ENCODE measurements at regions not wholly inside any gene's neighbourhood (a gene's known extent, or its start where the extent isn't known, plus 50 kb on each side); places are given as distances from the start of the nearest gene placed in this dataset.

DNA sequence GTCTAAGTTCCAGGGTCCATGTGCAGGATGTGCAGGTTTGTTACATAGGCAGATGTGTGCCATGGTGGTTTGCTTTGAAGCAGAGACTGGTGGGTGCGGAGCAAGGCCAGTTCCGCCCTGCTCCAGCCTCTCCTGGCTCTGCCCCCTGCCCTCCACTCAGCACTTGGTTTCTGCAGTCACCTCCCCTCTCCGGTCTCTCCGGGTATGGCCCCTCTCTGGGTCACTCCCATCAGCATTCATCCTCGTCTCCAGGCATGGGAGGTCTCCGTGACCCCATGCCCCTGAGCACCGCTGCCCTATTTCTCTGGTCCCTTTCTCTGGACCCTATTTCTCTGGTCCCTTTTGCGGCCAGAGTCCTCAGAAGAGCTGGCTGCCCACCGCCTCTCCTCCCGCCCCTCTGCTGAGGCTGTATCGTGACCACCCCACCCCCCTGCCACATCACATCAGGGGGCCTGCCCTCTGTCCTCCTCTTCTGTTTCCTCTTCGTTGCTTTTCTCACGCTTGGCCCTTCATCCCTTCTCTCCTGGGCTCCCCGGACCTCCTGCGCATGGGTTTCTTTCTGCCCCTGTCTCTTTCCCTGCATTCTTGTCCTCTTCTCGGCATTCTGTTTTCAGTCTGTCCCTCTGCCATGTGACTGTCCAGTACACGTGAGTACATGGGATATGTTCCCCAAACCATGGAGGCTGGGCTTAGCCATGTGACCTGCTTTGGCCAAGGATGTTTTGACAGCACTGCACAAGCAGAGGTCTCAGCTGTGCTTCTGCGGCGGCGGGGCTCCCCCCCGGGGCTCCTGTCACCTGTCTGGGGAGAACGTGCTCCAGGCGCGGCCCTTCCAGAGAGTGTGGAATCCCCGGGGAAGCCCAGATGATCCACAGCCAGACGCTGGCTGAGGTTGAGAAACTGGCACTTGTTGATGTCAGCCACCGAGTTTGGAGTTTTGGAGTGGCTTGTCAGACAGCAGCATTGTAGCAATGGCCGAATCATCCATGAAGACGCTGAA lies 54.4 kb upstream of the C1orf174 start:
- no peak for DNase-seq

DNA sequence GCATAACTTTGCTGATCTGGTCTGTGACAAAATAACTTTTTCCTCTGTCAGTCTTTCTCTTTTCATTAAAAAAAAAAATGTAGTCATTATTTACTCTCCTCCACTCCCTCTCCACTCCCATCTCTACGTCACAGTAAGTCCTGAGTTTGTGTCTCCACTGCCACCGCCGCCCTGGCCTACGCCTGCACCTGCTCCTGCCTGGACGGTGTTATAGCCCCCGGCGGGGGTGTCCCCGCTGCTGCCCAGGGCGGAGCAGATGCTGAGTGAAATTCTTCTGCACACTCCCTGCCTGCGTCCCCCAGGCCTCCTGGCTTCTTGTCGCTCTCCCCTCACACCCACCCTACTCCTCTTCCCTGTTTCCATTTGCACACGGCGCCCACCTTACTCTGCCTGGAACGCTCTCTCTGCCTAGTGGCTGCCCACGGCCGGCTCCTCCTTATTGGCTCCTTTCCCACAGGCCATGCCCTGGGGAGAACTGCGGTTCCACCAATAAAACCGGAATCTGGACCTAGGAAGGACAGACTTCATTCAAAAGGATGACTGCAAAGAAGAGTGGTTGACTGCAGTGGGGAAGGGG lies 55.2 kb upstream of the C1orf174 start:
- DNase-seq = no peak

DNA sequence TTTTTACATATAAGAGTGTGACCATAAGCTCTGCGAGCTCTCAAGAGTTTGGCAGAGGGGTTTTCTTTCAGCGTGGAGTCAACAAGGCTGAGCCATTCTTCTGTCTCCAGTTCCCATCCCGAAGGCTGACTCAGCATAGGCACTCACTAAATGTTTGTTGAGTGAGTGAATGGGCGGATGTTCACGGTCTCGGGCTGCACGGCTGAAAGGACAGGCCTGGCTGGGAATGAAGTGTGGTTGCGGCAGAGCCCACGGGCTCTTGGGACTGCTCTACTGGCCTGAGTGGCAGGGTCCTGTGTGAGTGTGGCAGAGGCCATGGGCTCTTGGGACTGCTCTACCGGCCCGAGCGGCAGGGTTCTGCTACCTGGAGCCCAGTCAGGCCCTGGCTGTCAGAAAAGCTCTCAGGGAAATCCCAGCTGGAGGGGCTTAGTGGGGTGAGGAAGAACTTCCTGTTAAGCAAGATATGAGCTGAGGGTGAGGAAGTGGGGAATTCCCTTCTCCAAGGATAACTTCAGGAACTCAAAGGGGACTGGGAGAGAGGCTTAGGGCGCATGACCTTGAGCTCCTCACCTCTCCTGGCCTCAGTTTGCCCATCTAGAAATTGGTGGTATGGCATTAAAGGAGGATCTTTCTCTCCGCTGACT lies 56.6 kb upstream of the C1orf174 start:
- no peak for DNase-seq

DNA sequence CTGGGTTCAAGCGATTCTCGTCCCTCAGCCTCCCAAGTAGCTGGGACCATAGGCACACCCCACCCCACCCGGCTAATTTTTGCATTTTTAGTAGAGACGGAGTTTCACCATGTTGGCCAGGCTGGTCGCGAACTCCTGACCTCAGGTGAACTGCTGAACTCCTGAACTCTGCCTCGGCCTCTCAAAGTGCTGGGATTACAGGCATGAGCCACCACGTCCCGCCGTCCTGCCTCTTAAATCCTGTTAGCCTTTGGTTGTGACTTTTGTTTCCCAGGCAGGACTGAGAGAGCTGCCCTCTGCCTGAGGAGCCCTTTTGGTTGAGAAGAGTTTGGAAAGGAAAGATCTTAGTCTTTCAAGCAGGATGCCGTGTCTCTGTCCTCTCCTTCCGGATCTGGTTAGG lies 59.3 kb upstream of the C1orf174 start:
- DNase-seq = no peak

DNA sequence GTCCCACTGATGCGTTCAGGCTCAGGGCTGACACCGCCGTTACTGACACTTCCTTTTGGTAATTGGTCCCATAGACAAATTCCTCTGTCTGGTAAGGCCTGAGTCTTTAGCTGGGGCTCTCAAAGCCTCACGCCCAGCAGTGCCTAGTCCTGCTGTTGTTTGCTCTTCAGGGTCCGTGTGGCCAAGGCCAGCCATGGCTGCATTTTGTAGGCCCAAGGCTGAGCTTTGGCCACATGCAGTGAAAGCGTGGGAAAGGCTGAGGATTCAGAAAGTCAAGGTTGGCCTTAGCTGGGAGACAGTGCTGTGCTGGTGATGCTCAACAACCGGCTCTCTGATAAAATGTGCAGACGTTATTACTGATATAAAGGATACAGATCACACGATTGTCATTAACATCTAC lies 63.5 kb upstream of the C1orf174 start:
- DNase-seq = no peak

DNA sequence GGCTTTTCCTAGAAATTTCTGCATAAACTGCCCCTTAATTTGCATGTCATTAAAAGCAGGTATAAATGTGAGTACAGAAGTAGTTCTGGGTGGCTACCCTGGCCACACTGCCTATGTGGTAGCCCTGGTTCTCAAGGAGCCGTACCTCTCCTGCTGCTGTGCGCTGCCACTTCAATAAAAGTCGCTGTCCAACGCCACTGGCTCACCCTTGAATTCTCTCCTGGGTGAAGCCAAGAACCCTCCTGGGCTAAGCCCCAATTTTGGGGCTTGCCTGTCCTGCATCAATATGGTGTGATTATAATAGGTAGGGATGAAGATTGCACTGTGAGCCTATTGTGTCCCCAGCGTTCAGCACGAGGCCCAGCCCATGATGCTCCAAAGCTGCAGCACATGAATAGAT lies 65.6 kb upstream of the C1orf174 start:
- DNase-seq = no peak

DNA sequence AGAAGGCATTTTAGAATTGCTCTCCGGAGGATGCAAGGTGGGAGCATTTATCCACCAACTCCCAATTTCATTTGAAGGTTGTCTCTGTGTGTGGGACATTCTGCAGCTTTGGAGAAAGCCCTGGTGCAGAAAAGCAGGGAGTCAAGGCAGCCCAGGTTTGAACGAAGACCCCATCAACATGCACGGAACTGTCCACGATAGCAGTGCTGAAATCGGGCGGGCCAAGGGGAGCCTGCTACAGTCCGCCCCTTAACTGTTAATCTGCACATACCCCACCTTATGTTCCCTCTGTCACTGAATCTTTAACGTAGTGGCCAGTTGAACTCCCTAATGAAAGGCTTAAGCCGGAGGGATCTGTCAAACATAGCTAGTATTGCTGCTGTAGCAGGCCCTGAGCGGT lies 68.8 kb upstream of the C1orf174 start:
- no peak for DNase-seq

DNA sequence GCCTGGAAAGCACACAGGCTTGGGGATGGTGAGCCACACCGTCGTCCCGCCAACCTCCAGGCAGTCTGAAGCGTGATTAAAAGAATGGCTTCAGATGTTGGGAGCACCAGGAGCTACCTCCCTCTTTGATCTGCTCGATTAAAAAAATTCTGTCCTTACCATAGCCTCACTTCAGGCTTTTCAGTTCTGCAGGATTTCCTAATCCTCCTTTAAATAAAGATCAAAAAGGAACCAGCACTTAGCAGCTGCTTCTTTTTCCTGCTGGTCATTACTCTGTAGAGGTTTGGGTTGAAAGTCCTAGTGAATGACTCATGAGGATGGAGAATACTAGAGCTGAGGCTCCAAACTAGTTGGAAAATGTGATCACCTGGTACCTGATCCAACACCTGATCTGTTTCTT lies 71.9 kb upstream of the C1orf174 start:
- no peak for DNase-seq

DNA sequence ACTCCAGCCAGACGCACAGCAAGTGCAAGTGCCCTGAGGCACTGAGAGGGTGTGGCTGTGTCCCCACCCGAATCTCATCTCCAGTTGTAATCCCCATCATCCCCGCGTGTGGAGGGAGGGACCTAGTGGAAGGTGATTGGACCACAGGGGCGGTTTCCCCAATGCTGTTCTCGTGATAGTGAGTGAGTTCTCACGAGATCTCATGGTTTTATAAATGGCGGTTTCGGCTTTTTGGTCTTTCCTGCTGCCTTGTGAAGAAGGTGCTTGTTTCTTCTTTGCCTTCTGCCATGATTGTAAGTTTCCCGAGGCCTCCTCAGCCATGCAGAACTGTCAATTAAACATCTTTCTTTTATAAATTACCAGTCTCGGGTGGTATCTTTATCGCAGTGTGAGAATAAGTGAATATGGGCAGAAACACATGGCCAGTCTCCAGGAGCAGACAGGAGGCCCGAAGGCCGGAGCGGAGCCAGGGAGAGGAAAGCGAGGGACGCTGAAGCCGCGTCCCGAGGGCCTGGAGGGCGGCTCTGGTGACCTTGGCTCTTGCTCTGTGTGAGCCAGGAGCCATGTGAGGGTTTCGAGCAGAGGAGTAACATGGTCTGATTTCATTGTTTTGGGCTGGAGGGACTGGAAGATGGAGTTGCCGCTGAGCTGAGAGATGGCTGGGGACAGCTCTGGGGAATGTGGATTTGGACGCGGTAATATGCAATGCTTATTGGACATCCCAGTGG lies 76.0 kb upstream of the C1orf174 start:
- no peak for DNase-seq

DNA sequence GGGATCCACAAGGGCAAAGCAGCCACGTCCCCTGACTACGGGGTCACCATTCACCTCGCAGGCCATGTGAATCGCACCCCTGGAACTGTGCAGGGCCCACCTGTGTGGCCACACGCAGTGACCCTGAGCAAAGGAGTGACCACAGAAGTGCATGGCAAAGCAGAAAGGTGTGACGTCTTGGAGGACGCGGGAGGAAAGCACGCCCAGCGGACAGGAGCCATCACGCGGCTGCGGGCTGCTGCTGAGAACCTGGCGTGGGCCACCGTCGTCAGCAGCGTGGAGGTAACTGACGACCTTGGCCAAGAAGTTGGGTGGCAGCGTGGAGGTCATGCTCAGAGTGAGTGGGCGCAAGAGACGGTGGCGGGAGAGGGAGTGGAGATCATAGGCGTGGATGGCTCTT lies 76.7 kb upstream of the C1orf174 start:
- no peak for DNase-seq

DNA sequence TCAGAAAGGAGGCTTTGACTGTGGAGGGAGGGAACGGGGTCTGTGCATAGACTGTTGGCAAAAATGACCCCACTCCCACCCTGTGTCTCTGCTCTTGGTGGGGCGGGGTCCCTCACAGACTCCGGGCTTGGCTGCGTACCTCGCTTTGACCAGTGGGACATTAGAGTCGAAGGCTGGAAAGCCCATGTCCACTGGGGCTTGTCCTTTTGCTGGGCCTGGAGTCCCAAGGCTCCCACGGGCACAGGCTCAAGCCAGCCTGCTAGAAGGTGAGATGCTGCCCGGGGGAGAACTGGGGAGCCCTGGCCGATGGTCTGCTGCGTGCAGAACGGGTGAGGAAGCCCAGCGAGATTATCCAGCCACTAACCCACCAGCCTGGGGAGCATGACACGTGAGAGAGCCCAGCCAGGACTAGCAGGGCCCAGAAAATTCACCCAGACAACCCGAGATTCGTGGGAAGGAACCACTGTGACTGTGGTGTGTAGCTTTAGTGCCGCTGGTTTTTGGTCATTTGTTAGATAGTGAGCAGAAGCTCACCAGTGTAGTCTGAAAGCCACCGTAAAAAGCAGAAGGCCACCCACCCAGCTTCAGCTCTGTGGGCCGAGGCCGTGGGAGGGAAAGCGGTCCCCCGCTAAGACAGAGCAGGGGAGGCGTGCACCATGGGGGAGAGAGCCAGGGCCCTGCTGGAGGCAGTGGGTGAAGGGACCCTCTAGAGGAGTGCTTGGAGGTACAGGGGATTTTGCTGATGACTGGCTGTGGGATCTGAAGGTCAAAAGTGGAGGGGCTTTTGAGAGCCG lies 78.3 kb upstream of the C1orf174 start:
- no peak for DNase-seq

DNA sequence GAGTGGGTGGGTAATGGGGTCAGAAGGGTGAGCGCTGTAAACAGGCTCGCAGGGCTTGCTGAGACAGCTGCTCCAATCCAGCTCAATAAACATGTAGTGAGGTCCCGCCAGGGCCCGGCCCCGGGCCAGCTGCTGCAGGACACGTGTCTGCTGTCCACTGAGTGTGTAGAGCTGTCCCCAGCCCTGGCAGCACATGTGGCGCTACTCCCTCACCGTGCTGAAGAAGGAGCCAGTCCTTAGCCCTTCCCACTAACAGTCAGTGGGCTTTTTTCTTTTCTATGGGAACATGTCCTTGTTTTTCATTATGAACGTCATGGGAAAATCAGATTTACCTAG lies 78.9 kb upstream of the C1orf174 start:
- DNase-seq = no peak

DNA sequence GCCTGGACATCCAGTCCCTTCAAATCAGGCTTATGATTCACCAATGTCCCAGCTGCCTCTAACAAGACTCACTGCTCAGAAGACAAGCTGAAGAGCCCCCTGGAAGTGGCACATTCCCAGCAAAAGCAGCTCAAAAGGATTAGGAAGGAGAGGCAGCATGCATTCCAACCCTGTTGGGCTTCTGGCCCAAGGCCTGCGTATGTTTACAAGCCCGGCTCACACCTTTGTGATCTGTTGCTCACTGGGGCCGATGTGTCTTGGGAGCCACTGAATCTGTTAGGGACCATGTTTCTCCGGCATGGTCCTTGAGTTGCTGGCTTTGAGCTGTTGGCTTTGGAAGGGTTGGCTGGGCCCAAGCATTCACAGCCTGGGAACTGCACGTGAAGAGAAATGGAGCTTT lies 81.2 kb upstream of the C1orf174 start:
- no peak for DNase-seq

DNA sequence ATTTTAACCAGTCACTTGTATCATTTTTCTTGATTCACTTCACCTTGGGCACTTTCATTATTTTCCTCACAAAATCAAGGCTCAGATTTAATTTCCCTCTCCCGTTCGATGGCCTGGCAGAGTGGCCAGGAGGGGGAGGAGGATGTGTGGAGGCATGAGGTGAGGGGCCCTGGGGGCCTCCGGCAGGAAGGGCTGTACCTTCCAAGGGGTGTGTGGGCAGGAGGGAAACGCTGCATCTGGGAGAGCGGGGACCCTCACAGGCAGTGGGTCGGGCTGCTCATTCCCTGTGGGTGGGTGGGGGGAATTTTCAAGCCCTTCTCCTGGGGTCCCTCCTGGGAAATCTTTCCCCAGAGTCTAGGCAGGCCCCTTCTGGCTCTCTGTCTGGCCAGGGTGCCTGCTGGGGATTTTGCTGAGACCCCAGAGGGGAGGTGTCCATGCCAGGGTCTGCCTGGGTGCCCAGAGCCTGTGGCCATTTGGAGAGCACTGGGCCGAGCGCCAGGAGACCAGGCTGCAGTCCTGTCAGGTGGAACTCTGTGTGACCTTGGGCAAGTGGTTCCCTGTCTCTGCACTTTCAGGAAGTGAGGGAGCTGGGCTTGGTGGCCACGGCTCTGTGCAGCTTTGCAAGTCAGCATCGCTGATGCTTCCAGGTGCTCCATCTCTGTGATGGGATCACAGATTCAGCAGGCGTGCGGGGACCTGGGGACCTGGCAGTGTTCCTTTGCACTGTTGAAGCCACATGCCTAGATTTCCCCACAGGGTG lies 81.9 kb upstream of the C1orf174 start:
- DNase-seq = no peak

DNA sequence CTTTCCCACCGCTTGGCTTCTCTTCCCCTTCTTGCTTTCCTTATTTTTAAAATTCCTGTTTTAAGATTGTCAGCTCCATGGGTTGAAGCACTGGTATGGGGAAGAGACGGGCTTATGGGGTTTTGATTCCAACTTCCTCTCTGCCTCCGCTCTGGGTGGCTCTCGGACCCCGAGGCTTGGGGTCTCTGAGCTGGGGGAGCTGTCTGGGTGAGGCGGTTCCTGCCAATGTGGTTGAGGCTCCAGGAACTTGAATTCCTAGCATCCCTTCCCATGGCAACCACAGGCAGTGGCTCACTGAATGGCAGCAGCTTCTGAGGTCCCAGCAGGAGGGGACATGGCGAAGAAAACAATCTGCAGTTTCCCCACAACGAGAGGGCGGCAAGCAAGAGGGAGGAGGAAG lies 83.1 kb upstream of the C1orf174 start:
- no peak for DNase-seq

DNA sequence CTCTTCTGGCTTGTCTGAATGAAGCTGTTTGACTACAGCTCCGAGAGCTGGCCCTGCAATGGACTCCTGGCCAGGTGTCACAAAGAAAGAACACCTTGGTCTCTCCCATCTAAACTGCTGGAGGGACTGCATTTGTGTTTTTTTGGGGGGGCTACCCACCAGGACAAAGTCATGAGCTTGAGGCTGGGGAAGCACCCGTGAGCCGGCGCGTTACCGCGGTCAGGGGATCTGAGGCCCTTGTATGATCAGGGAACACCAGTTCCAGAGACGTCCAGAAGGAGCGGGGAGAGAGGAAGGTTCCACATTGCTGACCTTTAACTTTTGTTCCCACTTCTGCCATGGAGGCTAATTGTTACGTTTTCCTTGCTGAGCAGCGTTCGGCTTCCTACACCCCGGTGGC lies 84.5 kb upstream of the C1orf174 start:
- DNase-seq = no peak

DNA sequence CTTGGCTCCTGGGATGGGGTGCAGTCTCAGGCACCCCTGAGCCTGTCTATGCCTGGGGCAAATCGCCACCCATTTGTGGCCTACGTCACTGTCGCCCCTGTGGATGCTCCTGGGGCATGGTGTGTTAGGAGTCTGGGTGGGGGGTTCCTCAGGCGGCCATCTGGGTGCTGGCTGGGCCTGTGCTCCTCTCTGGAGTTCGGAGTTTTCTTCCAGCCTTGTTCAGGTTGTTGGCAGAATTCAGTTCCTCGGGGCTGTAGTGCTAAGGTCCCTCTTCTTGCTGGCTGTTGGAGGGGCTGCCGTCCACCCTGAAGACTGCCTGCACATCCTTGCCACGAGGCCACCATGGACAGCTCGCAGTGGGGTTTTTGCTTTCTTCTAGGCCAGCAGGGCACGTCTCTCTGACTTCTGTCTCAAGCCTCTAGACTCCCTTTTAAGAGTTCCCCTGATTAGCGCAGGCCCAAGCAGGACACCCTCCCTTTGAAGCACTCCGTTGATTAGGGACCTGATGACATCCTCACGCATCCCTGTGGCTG lies 86.7 kb upstream of the C1orf174 start:
- no peak for DNase-seq

DNA sequence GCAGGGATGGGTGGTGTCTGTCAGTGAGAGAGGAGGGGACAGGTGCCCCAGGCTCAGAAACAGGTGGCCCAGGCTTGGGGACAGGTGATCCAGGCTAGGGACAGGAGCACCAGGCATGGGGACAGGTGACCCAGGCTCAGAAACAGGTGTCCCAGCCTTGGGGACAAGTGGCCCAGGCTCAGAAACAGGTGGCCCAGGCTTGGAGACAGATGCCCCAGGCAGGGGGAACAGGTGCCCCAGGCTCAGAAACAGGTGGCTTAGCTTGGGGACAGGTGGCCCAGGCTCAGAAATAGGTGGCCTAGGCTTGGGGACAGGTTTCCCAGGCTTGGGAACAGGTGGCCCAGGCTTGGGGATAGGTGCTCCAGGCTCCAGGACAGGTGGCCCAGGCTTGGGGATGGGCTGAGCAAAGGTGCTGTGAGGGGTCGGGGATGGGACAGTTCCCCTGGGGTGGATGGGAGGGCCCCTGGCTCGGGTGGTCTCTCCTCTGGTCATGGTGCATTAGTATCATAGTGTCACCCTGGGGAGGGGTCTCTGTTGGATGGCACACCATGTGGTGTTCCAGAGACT lies 87.7 kb upstream of the C1orf174 start:
- DNase-seq = no peak

DNA sequence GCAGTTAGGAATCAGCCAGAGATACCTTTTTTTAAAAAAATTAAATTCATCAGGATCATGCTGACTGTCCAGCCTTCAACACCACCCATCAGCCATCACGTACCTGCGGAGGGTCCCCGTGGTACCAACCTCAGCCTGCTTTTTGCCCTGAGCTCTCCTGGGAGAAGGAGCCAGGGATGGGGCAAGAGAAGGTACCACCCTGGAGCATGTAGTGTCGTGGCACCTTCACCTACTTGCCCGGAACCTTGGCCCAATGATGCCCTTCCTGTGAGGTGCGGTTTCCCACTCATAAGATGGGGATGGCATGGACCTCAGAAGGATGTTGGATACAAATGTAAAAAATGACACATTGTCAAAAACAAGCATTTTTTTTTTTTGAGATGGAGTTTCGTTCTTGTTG lies 88.4 kb upstream of the C1orf174 start:
- DNase-seq = no peak

DNA sequence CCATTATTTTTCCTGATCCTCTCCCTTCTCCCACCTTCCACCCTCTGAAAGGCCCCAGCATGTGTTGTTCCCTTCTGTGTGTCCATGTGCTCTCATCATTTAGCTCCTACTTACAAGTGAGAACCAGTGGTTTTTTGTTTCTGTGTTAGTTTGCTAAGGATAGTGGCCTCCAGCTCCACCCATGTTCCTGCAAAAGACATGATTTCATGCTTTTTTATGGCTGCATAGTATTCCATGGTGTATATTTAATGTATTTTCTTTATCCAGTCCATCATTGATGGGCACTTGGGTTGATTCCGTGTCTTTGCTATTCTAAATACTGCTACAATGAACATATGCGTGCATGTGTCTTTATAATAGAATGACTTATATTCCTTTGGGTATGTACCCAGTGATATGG lies 89.4 kb upstream of the C1orf174 start:
- DNase-seq = no peak

DNA sequence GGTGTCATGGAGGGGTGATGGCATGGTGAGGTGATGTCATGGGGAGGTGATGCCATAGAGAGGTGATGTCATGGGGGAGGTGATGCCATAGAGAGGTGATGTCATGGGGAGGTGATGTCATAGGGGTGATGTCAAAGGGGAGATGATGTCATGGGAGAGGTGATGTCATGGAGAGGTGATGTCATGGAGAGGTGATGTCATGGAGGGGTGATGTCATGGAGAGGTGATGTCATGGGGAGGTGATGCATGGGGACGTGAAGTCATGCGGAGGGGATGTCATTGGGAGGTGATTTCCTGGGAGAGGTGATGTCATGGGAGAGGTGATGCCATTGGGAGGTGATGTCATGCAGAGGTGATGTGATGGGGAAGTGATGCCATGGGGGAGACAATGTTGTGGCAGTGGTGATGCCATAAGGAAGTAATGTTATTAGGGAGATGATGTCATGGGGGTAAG lies 92.1 kb upstream of the C1orf174 start:
- DNase-seq = peak; percentile 20
